Neuron (in vitro differentiated cells): ENCODE measurements at regions not wholly inside any gene's neighbourhood (a gene's known extent, or its start where the extent isn't known, plus 50 kb on each side); places are given as distances from the start of the nearest gene placed in this dataset.
"Not testable (repeated sequence)": the region's sequence is repeated elsewhere in the genome, so short reads cannot be mapped to it uniquely, and the experiment has no call there.

Experiments
- H2AFZ ChIP-seq: one replicate; pipeline ENCODE4 v1.6.1; 2013; ENCODE audit warnings: low read depth, mild to moderate bottlenecking, inconsistent platforms, low read length, moderate library complexity
- H3K27me3 ChIP-seq: one replicate; pipeline ENCODE4 v1.6.1; 2013; ENCODE audit warnings: low read length; ENCODE audit not compliant: insufficient read depth
- H3K36me3 ChIP-seq: one replicate; pipeline ENCODE4 v1.6.1; 2013; ENCODE audit warnings: low read length; ENCODE audit not compliant: insufficient read depth
- H3K4me1 ChIP-seq: one replicate; pipeline ENCODE4 v1.6.1; 2013; ENCODE audit warnings: low read length; ENCODE audit not compliant: insufficient read depth
- H3K4me3 ChIP-seq: 2 replicates; pipeline ENCODE4 v1.5.1; 2013; ENCODE audit warnings: mild to moderate bottlenecking, low read length, moderate library complexity
- H3K9me3 ChIP-seq: one replicate; pipeline ENCODE4 v1.6.1; 2013; ENCODE audit warnings: low read length

- Histone ChIP-seq H3K4me1 (peaks cover 4% of the 10 kb centered on the region), H3K27me3 (no peaks in the 10 kb centered on the region), H2AFZ (peak overlapping the region; percentile 16), H3K36me3 (no peaks in the 10 kb centered on the region), H3K9me3 (no peaks in the 10 kb centered on the region), H3K4me3 (no peak overlapping the region)
Observed at GRCh38 chr2:147440734-147441133, 404.1 kb upstream of the ACVR2A start.

- no peak overlapping the region for H3K4me3 ChIP-seq
- H2AFZ ChIP-seq = no peak overlapping the region
- H3K9me3 ChIP-seq = no peaks in the 10 kb centered on the region
- H3K4me1 ChIP-seq = peaks cover 4% of the 10 kb centered on the region
- no peaks in the 10 kb centered on the region for H3K27me3 ChIP-seq
- H3K36me3 ChIP-seq = no peaks in the 10 kb centered on the region
Observed at GRCh38 chr2:147439986-147440385, 404.8 kb upstream of the ACVR2A start.

- Histone ChIP-seq H2AFZ (no peak overlapping the region), H3K4me3 (no peak overlapping the region), H3K36me3 (no peaks in the 10 kb centered on the region), H3K27me3 (no peaks in the 10 kb centered on the region), H3K9me3 (no peaks in the 10 kb centered on the region), H3K4me1 (peaks cover 4% of the 10 kb centered on the region)
Observed at GRCh38 chr2:147438882-147439281, 405.9 kb upstream of the ACVR2A start.

GRCh38 chr2:147433822-147434221 lies 411.0 kb upstream of the ACVR2A start:
- no peaks in the 10 kb centered on the region for H3K4me1 ChIP-seq
- H2AFZ ChIP-seq = no peak overlapping the region
- H3K27me3 ChIP-seq = no peaks in the 10 kb centered on the region
- no peak overlapping the region for H3K4me3 ChIP-seq
- H3K9me3 ChIP-seq = no peaks in the 10 kb centered on the region
- no peaks in the 10 kb centered on the region for H3K36me3 ChIP-seq

GRCh38 chr2:147430408-147430807 lies 414.4 kb upstream of the ACVR2A start:
- Histone ChIP-seq H3K4me1 (no peaks in the 10 kb centered on the region), H3K36me3 (no peaks in the 10 kb centered on the region), H3K4me3 (no peak overlapping the region), H3K27me3 (no peaks in the 10 kb centered on the region), H2AFZ (no peak overlapping the region), H3K9me3 (no peaks in the 10 kb centered on the region)

- no peaks in the 10 kb centered on the region for H3K36me3 ChIP-seq
- H3K4me1 ChIP-seq = no peaks in the 10 kb centered on the region
- no peak overlapping the region for H3K4me3 ChIP-seq
- no peaks in the 10 kb centered on the region for H3K27me3 ChIP-seq
- H3K9me3 ChIP-seq = no peaks in the 10 kb centered on the region
- no peak overlapping the region for H2AFZ ChIP-seq
Observed at GRCh38 chr2:147428120-147428747, 416.6 kb upstream of the ACVR2A start.

GRCh38 chr2:147425437-147426029 lies 419.3 kb upstream of the ACVR2A start:
- Histone ChIP-seq H3K4me1 (no peaks in the 10 kb centered on the region), H3K9me3 (no peaks in the 10 kb centered on the region), H3K4me3 (no peak overlapping the region), H3K36me3 (no peaks in the 10 kb centered on the region), H3K27me3 (no peaks in the 10 kb centered on the region), H2AFZ (no peak overlapping the region)

GRCh38 chr2:147424766-147425165 lies 420.1 kb upstream of the ACVR2A start:
- no peaks in the 10 kb centered on the region for H3K9me3 ChIP-seq

GRCh38 chr2:147420947-147421675 lies 423.7 kb upstream of the ACVR2A start:
- Histone ChIP-seq H3K4me3 (no peak overlapping the region), H2AFZ (no peak overlapping the region), H3K9me3 (no peaks in the 10 kb centered on the region), H3K27me3 (no peaks in the 10 kb centered on the region), H3K4me1 (no peaks in the 10 kb centered on the region), H3K36me3 (no peaks in the 10 kb centered on the region)

More at GRCh38 chr2:147424766-147425165, 420.1 kb upstream of the ACVR2A start:
- no peak overlapping the region for H3K4me3 ChIP-seq
- H3K36me3 ChIP-seq = no peaks in the 10 kb centered on the region
- no peaks in the 10 kb centered on the region for H3K27me3 ChIP-seq
- H2AFZ ChIP-seq = no peak overlapping the region
- no peaks in the 10 kb centered on the region for H3K4me1 ChIP-seq

- no peaks in the 10 kb centered on the region for H3K4me1 ChIP-seq
- no peak overlapping the region for H2AFZ ChIP-seq
- H3K9me3 ChIP-seq = no peaks in the 10 kb centered on the region
- H3K4me3 ChIP-seq = no peak overlapping the region
- H3K27me3 ChIP-seq = no peaks in the 10 kb centered on the region
- no peaks in the 10 kb centered on the region for H3K36me3 ChIP-seq
Observed at GRCh38 chr2:147420517-147420916, 424.3 kb upstream of the ACVR2A start.

GRCh38 chr2:147416099-147416498 lies 428.7 kb upstream of the ACVR2A start:
- no peaks in the 10 kb centered on the region for H3K27me3 ChIP-seq
- H3K4me1 ChIP-seq = no peaks in the 10 kb centered on the region
- H3K9me3 ChIP-seq = no peaks in the 10 kb centered on the region
- no peaks in the 10 kb centered on the region for H3K36me3 ChIP-seq
- no peak overlapping the region for H3K4me3 ChIP-seq
- no peak overlapping the region for H2AFZ ChIP-seq

GRCh38 chr2:147414656-147415055 lies 430.2 kb upstream of the ACVR2A start:
- H2AFZ ChIP-seq, H3K4me3 ChIP-seq, H3K4me1 ChIP-seq, H3K9me3 ChIP-seq, H3K36me3 ChIP-seq, H3K27me3 ChIP-seq: not testable (repeated sequence)

- no peak overlapping the region for H2AFZ ChIP-seq
- no peak overlapping the region for H3K4me3 ChIP-seq
Observed at GRCh38 chr2:147408357-147408756, 436.5 kb upstream of the ACVR2A start.

More at GRCh38 chr2:147408357-147408756, 436.5 kb upstream of the ACVR2A start:
- Histone ChIP-seq H3K36me3 (no peaks in the 10 kb centered on the region), H3K4me1 (no peaks in the 10 kb centered on the region), H3K9me3 (no peaks in the 10 kb centered on the region), H3K27me3 (no peaks in the 10 kb centered on the region)
